ENCODE measurements at regions not wholly inside any gene's neighbourhood (a gene's known extent, or its start where the extent isn't known, plus 50 kb on each side); places are given as distances from the start of the nearest gene placed in this dataset.

DNA sequence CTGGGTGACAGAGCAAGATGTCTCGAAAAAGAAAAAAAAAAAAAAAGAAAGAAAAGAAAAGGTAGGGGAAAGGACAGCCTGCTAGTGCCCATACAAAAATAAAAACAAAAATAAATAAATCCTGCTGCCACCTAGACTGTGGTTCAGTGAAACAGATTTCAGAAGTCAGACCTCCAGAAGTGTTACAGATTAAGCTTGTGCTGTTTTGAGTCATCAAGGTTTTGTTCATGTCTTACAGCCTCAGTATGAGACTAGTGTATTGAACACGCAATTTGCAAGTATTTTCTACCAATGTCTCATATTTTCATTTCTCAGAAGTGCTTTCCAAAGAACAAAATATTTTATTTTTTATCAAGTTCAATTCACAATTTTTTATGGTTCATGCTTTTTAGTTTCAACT is 720.4 kb upstream of the GYPC start:
- H3K4me3 ChIP-seq (ENCODE audit: low read depth, low read length), result no peak overlapping the region
- TF ChIP-seq, protein P1, sequence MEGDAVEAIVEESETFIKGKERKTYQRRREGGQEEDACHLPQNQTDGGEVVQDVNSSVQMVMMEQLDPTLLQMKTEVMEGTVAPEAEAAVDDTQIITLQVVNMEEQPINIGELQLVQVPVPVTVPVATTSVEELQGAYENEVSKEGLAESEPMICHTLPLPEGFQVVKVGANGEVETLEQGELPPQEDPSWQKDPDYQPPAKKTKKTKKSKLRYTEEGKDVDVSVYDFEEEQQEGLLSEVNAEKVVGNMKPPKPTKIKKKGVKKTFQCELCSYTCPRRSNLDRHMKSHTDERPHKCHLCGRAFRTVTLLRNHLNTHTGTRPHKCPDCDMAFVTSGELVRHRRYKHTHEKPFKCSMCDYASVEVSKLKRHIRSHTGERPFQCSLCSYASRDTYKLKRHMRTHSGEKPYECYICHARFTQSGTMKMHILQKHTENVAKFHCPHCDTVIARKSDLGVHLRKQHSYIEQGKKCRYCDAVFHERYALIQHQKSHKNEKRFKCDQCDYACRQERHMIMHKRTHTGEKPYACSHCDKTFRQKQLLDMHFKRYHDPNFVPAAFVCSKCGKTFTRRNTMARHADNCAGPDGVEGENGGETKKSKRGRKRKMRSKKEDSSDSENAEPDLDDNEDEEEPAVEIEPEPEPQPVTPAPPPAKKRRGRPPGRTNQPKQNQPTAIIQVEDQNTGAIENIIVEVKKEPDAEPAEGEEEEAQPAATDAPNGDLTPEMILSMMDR (IDR thresholded peaks at IDR 0.05; ENCODE audit: borderline replicate concordance, insufficient read depth, low read depth, low read length), result no peak

DNA sequence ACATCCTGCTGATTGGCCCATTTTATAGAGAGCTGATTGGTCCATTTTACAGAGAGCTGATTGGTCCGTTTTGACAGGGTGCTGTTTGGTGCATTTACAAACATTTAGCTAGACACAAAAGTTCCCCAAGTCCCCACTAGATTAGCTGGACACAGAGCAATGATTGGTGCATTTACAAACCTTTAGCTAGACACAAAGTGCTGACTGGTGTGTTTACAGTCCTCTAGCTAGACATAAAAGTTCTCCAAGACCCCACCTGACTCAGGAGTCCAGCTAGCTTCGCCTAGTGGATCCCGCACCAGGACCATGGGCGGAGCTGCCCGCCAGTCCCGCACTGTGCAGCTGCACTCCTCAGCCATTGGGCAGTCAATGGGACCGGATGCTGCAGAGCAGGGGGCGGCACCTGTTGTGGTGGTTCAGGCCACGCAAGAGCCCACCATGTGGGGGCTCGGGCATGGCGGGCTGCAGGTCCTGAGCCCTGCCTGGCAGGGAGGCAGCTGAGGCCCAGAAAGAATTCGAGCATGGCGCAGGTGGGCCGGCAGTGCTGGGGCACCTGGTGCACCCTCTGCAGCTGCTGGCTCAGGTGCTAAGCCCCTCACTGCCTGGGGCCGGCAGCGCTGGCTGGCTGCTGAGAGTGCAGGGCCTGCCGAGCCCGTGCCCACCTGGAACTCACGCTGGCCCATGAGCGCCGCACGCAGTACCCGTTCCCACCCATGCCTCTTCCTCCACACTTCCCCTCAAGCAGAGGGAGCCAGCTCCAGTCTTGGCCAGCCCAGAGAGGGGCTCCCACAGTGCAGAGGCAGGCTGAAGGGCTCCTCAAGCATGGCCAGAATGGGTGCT is 713.2 kb upstream of the GYPC start:
- TF ChIP-seq, protein P1 (IDR thresholded peaks at IDR 0.05; ENCODE audit: borderline replicate concordance, insufficient read depth, low read depth, low read length), result no peak
- H3K4me3 ChIP-seq (ENCODE audit: low read depth, low read length), result no peak overlapping the region

DNA sequence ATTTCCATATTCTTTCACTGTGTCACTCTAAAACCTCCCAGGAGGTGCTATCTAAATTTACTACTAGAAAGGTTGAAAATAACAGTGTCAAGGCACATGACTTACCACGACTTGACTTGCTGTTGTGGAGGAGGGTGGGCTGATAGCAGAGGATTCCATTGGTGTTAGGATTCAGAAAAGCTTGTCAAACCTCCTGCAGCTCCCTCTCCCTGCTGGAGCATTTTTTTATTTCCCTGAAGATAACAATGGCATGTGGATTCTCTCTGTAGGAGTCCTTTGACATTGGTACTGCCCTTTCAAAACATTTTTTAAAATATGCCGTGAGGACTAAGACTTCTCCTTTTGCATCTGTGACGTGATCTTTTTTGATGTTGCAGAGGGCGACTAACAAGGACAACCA is 696.9 kb upstream of the GYPC start:
- TF ChIP-seq, protein P1 (IDR thresholded peaks at IDR 0.05; ENCODE audit: borderline replicate concordance, insufficient read depth, low read depth, low read length), result no peak
- no peak overlapping the region for H3K4me3 ChIP-seq (ENCODE audit: low read depth, low read length)

DNA sequence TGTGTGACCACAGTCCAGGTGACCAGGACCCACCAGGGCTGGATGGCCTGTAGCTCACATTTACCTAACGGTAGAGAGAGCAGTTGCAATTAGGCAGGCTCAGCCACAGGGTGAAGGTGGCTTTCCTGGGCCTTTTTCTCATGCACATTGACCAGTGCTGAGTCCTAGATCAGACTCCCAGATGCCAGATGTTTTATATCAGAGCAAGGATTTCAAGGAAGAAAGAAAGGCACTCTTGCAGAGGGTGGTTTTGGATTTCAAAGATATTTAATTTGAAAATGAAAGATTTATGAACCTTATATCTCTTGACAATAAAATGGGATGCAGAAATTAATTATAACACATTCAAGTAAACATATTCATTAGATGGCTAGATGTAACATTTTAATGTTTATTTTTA is 694.2 kb upstream of the GYPC start:
- no peak overlapping the region for H3K4me3 ChIP-seq (ENCODE audit: low read depth, low read length)
- TF ChIP-seq, protein P1 (IDR thresholded peaks at IDR 0.05; ENCODE audit: borderline replicate concordance, insufficient read depth, low read depth, low read length), result no peak

DNA sequence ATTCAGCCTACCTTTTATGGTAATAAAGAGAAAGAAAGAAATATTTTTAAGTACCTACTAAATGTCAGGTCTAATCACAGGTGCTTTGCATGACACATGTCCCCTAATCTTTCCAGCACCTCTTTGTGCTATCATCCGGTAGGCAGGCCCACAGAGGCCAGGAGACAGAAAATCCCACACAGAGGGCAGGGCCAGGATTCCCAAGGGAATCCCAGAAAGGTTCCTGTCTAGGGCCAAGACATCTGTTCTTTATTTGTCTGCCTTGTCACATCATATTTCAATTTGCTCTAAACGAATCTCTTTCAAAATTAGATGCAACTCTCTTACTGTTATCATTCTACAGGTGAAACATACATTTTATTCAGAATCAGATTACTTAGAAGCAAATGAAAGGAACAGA is 676.1 kb upstream of the GYPC start:
- H3K4me3 ChIP-seq (ENCODE audit: low read depth, low read length), result no peak overlapping the region
- TF ChIP-seq, protein P1 (IDR thresholded peaks at IDR 0.05; ENCODE audit: borderline replicate concordance, insufficient read depth, low read depth, low read length), result no peak

DNA sequence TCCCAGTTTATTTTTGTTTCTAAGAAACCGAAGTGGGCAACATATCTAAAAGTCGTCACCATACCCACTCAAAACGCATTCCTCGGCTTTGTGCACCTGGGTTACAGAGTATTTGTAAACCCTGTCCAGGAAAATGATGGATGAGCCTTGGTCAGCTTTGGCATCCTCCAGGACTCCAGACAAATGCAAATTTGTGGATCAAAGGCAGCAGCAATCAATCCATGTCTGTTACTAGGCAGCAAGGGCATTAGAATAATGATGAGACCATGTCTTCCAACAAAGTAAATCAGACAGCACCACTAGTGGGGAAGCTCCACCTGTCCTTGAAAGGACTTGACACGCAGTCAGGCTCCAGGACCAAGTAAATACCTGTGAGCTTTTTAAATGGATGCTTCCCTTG is 672.6 kb upstream of the GYPC start:
- TF ChIP-seq, protein P1 (IDR thresholded peaks at IDR 0.05; ENCODE audit: borderline replicate concordance, insufficient read depth, low read depth, low read length), result no peak

DNA sequence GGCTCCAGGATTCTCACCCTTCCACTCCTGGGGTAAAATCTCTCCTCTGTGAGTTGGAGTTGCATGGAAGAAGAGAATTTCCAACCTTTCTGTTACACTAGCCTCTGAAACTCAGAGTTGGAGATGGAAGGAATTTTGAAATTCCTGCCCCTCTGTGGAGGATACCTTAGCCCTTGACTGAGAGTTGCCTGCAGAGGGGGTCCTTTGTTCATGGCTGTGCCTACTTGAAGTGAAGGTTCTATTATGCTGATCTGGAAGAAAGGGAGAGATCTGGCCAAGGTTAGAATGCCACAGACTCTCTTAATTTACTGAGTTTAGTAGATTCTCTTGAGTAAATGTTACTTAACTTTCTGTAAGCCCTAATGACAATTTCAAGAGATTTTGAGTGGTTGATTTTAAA is 626.6 kb upstream of the GYPC start:
- no peak overlapping the region for H3K4me3 ChIP-seq (ENCODE audit: low read depth, low read length)
- TF ChIP-seq, protein P1 (IDR thresholded peaks at IDR 0.05; ENCODE audit: borderline replicate concordance, insufficient read depth, low read depth, low read length), result no peak

More for the DNA sequence above, 672.6 kb upstream of the GYPC start:
- no peak overlapping the region for H3K4me3 ChIP-seq (ENCODE audit: low read depth, low read length)
